Mucosa of gallbladder (tissue), 1 donor: ENCODE measurements at regions not wholly inside any gene's neighbourhood (a gene's known extent, or its start where the extent isn't known, plus 50 kb on each side); places are given as distances from the start of the nearest gene placed in this dataset.

Experiments
- DNase-seq: peaks from one replicate; pipeline ENCODE4 v3.0.0-alpha.2; 2020; ENCODE audit warnings: low spot score
- donor health status: DM: no; HTN: no; CAD: no.

DNA sequence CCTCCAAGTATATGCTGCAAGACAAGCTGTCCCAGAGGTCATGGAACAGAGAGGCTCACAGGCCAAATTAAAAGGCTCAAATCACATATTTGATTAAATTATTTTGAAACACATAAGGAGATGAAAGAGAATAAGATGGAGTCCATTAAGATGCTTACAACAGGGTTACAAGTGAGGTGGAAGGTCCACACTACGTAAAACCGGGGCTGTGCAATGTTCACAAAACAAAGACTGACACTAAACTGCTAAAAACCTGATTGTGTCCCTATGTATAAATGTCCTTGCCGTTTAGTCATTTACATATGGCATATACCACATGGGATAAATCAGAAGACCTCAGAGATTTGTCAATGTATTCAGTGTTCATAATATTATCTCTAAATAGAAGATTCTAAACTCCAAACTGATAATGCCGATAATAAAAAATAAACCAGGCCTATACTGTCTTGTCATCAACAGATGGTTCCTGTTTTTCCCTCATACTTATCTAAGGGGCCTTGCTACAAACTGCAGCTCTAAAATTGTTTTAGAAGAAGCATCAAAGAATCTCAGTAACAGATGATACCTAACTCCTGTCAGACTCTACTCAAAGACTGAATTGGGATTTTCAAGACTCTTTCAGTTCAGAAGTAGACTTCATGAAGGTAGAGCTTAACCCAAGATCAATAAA lies 51.8 kb upstream of the RIPOR2 start:
- no peak for DNase-seq

- DNase-seq = no peak
These were observed 52.8 kb upstream of the RIPOR2 start for GRCh38 chr6:24988562-24988961.

DNA sequence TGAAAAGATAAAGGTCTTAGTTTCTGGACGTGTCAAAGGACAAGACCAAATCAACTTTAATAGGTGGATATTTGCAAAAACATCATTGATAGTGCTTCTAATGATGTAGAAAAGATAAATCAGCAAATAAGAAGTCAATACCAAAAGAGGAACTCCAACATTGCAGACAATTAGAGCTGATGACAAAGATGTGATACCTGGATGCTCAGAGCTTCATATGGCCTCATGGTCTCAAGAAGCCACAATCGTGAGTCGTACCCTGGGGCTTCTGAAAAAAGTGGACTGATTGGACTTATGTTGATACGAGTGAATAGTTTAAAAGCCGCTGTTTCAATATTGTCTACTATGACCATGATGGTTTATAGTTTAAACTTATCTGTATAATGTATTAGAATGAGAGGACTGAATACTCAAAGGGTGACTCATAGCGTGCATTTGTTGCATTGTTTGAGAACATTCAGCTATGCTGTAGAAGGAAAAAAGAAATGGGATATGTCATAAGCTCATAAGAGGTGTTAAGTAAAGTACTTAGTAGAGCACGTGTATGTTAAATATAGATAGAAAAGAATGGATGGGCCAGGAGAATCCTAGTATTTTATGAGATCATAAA lies 54.6 kb upstream of the RIPOR2 start:
- no peak for DNase-seq

- no peak for DNase-seq
These were observed 55.4 kb upstream of the RIPOR2 start for GRCh38 chr6:24990944-24991809.

GRCh38 chr6:24991810-24992467 lies 56.2 kb upstream of the RIPOR2 start:
- peak; percentile 39 for DNase-seq

DNA sequence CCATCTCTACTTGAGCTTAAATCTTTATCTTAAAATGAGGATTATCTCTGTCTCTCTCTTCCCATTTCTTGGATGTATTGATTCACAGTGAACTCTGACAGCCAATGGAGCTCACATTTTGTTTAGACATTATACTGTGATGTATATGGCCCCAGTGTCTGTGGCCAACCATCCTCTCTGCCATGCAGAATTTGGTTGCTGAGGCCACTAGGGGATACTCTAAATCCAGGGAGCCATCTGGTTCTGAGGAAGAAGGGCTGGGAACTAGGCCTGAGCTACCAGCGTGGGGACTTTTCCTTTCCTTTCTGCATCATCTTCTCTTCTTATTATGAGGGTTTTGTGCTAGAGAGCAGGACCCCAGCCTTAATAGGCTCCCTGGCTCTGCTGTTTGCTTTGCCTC lies 59.1 kb upstream of the RIPOR2 start:
- DNase-seq = no peak

GRCh38 chr6:24995270-24995669 lies 59.5 kb upstream of the RIPOR2 start:
- no peak for DNase-seq

DNA sequence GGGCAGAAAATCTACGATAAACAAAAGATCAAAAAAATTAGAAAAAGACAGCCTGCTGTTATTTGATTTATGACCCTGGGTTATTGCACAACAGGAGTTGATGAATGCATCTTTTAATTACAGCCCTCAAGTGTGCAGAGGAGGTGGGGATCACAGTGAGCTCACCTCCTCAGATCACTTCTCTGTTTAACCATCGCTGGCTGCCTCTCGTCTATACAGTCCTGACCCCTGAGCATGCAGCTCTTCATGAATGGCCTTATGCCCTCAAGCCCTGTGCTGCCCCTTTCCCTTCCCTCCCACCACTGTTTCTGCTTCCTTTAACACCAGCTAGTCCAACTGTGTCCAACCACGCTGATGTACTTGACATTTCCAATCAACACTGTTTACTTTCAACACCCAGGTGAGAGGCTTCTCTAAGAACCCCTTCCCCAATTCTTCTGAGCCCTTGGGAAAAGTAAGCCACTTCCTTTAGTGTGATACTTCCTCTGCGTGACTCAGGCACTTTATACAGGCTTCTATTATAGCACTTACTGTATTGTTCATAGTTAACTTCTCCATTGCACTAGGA lies 60.6 kb upstream of the RIPOR2 start:
- no peak for DNase-seq

DNA sequence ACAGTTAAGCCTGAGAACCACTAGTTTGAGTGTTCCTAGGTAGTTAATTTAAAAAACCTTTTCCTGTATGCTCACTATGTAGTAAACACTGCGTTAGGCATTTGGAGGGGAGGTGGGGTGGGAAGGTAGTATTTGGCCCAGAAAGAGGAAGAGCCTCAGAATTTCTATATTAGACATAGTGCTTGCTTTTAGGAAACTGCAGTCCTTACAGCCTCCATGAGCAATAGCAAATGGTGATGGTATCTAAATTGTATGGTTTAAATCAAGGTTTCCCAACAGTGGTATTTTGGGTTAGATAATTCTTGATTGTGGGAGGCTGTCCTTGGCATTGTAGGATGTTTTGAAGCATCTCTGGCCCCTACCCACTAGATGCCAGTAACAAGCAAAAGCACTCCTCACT lies 61.5 kb upstream of the RIPOR2 start:
- DNase-seq = no peak

- no peak for DNase-seq
These were observed 62.1 kb upstream of the RIPOR2 start for GRCh38 chr6:24997905-24998304.

DNA sequence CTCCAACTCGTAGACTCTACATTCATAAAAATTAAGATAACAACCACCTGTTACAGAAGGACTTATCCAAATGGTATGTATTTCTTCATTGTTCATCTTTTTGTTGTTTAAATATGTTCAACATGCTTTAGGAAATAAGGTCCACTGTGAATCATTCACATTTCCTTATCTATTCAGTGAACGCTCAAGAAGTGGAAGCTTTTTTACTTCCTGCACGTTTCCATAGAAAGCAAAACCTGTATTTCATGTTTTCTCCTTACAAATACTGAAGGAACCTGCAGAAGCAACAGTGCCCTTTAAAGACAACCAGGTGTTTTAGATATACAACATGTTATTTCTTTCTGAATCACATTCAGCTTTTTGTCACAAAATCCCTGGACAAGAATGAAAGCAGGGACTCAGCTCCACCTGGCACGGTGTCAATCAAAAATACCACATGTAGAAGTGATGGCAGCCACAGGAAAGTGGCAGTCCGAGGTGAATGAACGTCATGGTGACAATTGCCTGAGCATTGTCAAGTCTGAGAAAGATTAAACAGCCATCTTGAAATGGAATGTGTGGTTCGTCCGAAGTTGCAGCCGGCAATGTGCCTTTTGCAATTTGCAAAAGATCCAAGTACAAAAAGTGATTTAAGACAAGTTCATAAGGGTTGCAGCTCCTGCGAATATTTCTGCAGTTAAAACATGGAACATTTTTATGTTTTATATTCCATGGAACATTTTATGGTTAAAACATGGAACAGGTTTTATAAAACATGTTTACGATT lies 66.7 kb upstream of the RIPOR2 start:
- no peak for DNase-seq

DNA sequence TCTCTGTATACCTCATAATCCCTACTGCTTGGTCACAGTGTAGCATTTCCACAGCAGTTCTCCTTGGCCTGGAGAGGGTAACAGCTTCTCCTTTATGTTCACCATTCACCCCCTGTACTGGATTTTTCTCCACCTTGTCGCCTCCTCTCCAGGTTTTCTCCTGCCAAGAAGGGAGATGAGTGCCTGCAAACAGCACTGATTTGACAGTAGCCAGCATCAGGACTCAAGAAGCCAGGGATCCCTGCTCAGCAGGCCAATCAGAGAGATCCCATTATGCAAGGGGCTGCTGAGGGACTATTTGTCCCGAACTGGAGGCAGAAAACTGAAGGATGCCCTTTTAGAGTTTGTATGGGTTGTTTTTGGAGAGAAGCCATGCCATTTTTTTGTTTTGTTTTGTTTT lies 68.6 kb upstream of the RIPOR2 start:
- no peak for DNase-seq

DNA sequence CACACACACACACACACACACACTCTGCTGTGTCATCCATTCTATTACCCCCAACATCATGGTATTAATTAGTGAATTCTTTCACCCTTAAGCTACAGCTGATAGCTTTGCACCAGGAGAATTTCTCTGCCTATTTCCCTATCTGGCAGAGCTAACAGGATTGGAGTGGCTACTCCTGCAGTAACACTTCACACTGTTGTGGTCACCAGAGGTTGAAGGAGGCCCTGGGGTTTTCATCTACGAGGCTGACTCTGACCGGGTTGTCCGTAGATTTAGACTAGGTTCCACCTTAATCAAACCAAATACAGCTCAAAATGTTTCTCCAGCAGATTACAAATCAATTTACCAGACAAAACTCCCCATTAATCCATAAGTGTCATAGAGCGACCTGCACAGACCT lies 69.2 kb upstream of the RIPOR2 start:
- DNase-seq = no peak

GRCh38 chr6:25006075-25006474 lies 70.3 kb upstream of the RIPOR2 start:
- DNase-seq = no peak

DNA sequence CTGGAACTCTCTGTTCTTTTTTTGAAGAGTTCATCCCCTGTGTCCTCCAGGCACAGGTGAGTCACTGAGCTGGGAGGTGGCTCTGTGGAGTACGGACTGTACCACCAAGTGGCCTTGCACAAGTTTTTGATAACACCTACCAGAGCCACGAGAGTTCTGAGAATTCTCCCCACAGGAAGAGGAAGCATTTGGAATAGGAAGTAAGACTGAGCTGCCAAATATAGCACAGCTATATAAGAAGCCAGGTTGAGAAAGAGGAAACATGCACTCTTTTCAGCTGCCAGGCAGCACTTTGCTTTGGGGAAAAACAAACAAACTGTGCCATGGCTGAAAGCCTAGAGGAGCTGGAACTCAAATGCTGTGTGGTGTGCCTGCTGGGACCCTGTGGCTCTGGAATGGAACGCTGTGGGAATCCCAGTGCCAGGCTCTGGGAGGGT lies 70.8 kb upstream of the RIPOR2 start:
- DNase-seq = peak; percentile 62

DNA sequence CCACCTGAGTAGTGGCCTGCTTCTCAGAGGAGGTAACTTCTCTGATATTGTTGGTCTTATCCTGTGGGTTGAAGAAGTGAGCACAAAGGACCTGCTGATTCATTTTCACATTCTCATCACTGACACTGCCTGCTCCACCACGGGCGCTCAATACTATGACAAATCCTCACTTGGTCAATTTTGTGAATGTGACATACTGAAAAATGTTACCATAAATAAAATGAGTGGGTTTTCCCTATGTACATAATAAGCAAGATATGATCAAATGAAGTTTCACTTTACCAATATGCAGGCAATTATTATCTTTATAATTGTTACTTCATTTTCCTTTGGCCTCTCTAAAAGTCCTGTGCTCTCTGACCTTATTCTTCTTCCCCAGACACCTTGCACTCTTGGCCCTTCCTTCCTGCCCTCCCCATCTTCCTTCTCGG lies 71.5 kb upstream of the RIPOR2 start:
- DNase-seq = no peak

GRCh38 chr6:25008707-25009392 lies 73.1 kb upstream of the RIPOR2 start:
- DNase-seq = no peak

DNA sequence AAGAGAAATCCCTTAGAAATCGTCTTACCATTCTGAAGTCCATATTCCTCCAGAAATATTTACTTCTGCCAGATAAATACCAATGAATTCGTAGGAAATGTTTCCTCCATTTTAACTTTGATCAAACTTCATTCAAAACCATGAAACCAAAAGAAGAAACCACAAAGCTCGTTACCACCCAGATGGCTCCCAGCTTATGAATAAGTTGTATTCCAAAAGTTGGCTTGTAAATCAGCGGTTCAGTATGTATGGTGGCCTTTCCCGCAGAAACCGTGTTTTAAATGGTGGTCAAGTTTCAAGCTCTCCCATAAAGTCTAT lies 73.6 kb upstream of the RIPOR2 start:
- no peak for DNase-seq

DNA sequence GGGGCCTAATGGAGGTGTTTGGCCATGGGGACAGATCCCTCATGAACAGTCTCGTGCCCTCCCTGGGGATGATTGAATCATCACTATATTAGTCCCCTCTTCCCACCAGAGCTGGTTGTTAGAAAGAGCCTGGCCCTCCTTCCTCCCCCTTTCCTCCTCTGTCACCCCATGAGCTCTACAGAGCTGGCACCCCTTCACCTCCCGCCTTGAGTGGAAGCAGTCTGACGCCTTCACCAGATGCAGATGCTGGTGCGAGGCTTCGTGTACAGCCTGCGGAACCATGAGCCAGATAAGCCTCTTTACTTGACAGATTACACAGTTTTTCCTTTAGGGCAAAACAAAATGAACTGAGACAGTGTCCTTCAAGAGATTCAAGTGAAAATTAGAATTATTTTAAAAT lies 74.4 kb upstream of the RIPOR2 start:
- DNase-seq = no peak

GRCh38 chr6:25010902-25011625 lies 75.3 kb upstream of the RIPOR2 start:
- DNase-seq = no peak
